MCF 10A (cell line): ENCODE measurements at regions not wholly inside any gene's neighbourhood (a gene's known extent, or its start where the extent isn't known, plus 50 kb on each side); places are given as distances from the start of the nearest gene placed in this dataset.
A peak's percentile ranks its signal among the peaks of the same experiment; 100 is the strongest.

ENCODE experiments used
- BruUV-seq: library from RNA; stranded (reverse); fragments of 400-500 nt; replicated peaks from 2 replicates; lab custom pipeline; 2021; lab: Mats Ljungman, UMichigan
- CTCF ChIA-PET: fragments of 300-600 bp; sonication (Branson Sonifier 250); formaldehyde crosslinking; extraction: SDS; loops from one replicate; lab custom pipeline; 2021; ENCODE audit warnings: antibody characterized with exemption, inconsistent platforms; lab: Yijun Ruan, JAX
- POLR2A ChIA-PET: fragments of 300-600, 350-650 bp; sonication (Branson Sonifier 250); formaldehyde crosslinking; extraction: SDS; loops from one replicate; lab custom pipeline; 2020; ENCODE audit warnings: antibody characterized with exemption, inconsistent platforms; lab: Yijun Ruan, JAX
- DNase-seq: peaks from one replicate; pipeline ENCODE4 v3.0.0-alpha.2; 2018; ENCODE audit not compliant: unreplicated experiment
- H3K27ac Mint-ChIP-seq: one replicate; pipeline ENCODE4 v1.8.0; 2022; ENCODE audit warnings: mild to moderate bottlenecking, low read depth, mixed read lengths; ENCODE audit not compliant: unreplicated experiment
- H3K27me3 Mint-ChIP-seq: one replicate; pipeline ENCODE4 v1.8.0; 2022; ENCODE audit warnings: mixed read lengths; ENCODE audit not compliant: insufficient read depth, unreplicated experiment
- H3K36me3 Mint-ChIP-seq: one replicate; pipeline ENCODE4 v1.8.0; 2022; ENCODE audit warnings: mild to moderate bottlenecking, moderate library complexity, mixed read lengths; ENCODE audit not compliant: insufficient read depth, unreplicated experiment
- H3K4me1 Mint-ChIP-seq: one replicate; pipeline ENCODE4 v1.8.0; 2022; ENCODE audit warnings: mixed read lengths; ENCODE audit not compliant: insufficient read depth, unreplicated experiment
- H3K4me3 Mint-ChIP-seq: one replicate; pipeline ENCODE4 v1.8.0; 2022; ENCODE audit warnings: mild to moderate bottlenecking, moderate library complexity, mixed read lengths; ENCODE audit not compliant: unreplicated experiment
- H3K9me3 Mint-ChIP-seq: one replicate; pipeline ENCODE4 v1.8.0; 2022; ENCODE audit warnings: mixed read lengths; ENCODE audit not compliant: unreplicated experiment
- CTCF ChIP-seq: fragments of 200-600 bp; IDR thresholded peaks from one replicate; pipeline ENCODE4 v1.8.0; 2022; ENCODE audit warnings: antibody characterized with exemption, mild to moderate bottlenecking; ENCODE audit not compliant: unreplicated experiment
- intact Hi-C: fragments of 100-400 bp; cut with micrococcal nuclease; formaldehyde crosslinking; loops from 2 replicates; pipeline ENCODE4 v1.14.1; 2022

- intact Hi-C loops = no loop called here
- Mint-ChIP-seq H3K36me3 (no peaks in the 10 kb centered on the region), H3K27ac (no peak overlapping the region), H3K9me3 (no peaks in the 10 kb centered on the region), H3K27me3 (no peaks in the 10 kb centered on the region), H3K4me1 (peaks cover 37% of the 10 kb centered on the region), H3K4me3 (no peak overlapping the region)
- no peak for TF ChIP-seq CTCF
- DNase-seq = no peak
- ChIA-PET CTCF (interaction anchor here (0.7 to 1.2 kb wide), 3 partner anchors 13 to 884 kb away, joined by 3 to 4 read pairs (median 4); no protein-coding TSS in a partner anchor), POLR2A (no interaction called here)
- no TSS peak for BruUV-seq
Measured at GRCh38 chr4:123823244-123823643, 426.6 kb downstream of the SPRY1 start.

DNA sequence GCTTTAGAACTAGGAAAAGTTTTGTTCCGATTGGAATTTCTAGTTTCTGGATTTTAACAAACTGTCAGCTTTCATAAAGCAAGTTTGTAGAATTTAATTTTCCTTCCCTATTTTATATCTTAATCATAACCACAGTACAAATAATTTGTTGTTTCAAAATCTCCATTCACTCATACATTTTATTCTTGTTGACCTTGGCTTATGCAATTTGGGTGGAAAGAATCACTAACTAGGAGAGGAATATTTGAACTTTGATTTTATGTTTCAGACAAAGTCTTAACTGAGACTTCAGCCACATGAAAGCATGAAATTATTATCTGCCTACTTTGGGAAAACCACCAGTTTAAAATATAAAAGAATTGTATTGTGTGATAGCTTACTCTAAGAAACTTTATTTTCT is 427.9 kb downstream of the SPRY1 start:
- H3K4me3 Mint-ChIP-seq = no peak overlapping the region
- ChIA-PET POLR2A (no interaction called here), CTCF (interaction anchor here (0.7 kb wide), 1 partner anchor 204 kb away, joined by 3 read pairs; no protein-coding TSS in a partner anchor)
- intact Hi-C loops = no loop called here
- H3K36me3 Mint-ChIP-seq = no peaks in the 10 kb centered on the region
- BruUV-seq = no TSS peak
- peak overlapping the region; percentile 61 for H3K27ac Mint-ChIP-seq
- no peak for TF ChIP-seq CTCF
- peaks cover 8% of the 10 kb centered on the region for H3K9me3 Mint-ChIP-seq
- no peaks in the 10 kb centered on the region for H3K27me3 Mint-ChIP-seq
- peaks cover 33% of the 10 kb centered on the region for H3K4me1 Mint-ChIP-seq
- no peak for DNase-seq

- Mint-ChIP-seq H3K27me3 (no peaks in the 10 kb centered on the region), H3K36me3 (no peaks in the 10 kb centered on the region), H3K4me1 (peaks cover 28% of the 10 kb centered on the region), H3K27ac (peak overlapping the region; percentile 94), H3K9me3 (peaks cover 8% of the 10 kb centered on the region), H3K4me3 (no peak overlapping the region)
- BruUV-seq = no TSS peak
- intact Hi-C loops = no loop called here
- peak; percentile 47 for DNase-seq
- ChIA-PET CTCF (interaction anchor here (0.7 to 3.0 kb wide), 3 partner anchors 10 to 429 kb away, joined by 3 to 11 read pairs (median 3); no protein-coding TSS in a partner anchor), POLR2A (no interaction called here)
- TF ChIP-seq CTCF = no peak
Measured at GRCh38 chr4:123825596-123826291, 429.1 kb downstream of the SPRY1 start.

GRCh38 chr4:123826896-123827295 is 430.3 kb downstream of the SPRY1 start:
- H3K27me3 Mint-ChIP-seq = no peaks in the 10 kb centered on the region
- CTCF ChIA-PET = interaction anchor here (3.0 kb wide), 1 partner anchor 54 kb away, joined by 11 read pairs; no protein-coding TSS in a partner anchor
- H3K4me3 Mint-ChIP-seq = no peak overlapping the region
- DNase-seq = peak; percentile 44
- H3K9me3 Mint-ChIP-seq = peaks cover 8% of the 10 kb centered on the region
- POLR2A ChIA-PET = no interaction called here
- no peak for TF ChIP-seq CTCF
- H3K27ac Mint-ChIP-seq = no peak overlapping the region
- H3K36me3 Mint-ChIP-seq = no peaks in the 10 kb centered on the region
- no TSS peak for BruUV-seq
- intact Hi-C loops = no loop called here
- peaks cover 38% of the 10 kb centered on the region for H3K4me1 Mint-ChIP-seq
